SK-N-SH treated with all-trans-retinoic acid at 6 μM for 48 hours (cell line): ENCODE measurements at regions not wholly inside any gene's neighbourhood (a gene's known extent, or its start where the extent isn't known, plus 50 kb on each side); places are given as distances from the start of the nearest gene placed in this dataset.

ENCODE experiments used
- ATAC-seq: fragments of 200-7000 bp; cut with Tn5 transposase; 3 replicates; pipeline ENCODE4 v1.9.1; 2020; ENCODE audit warnings: mild to moderate bottlenecking, moderate library complexity
- ARNTL ChIP-seq: fragments of 450-650 bp; formaldehyde crosslinking; IDR thresholded peaks from 2 replicates; pipeline ENCODE4 v1.5.0; 2020; ENCODE audit warnings: low read depth, mild to moderate bottlenecking, moderate library complexity, borderline replicate concordance
- BACH2 ChIP-seq: fragments of 250-450 bp; sonication (Bioruptor Pico); IDR thresholded peaks from 2 replicates; pipeline ENCODE4 v1.9.0; 2021; ENCODE audit warnings: mild to moderate bottlenecking, borderline replicate concordance
- CSDC2 ChIP-seq: fragments of 250-450 bp; sonication (Bioruptor Pico); IDR thresholded peaks from 2 replicates; pipeline ENCODE4 v1.5.0; 2020; ENCODE audit warnings: mild to moderate bottlenecking, moderate library complexity
- CSRNP3 ChIP-seq: fragments of 250-450 bp; sonication (Bioruptor Pico); IDR thresholded peaks from 2 replicates; pipeline ENCODE4 v1.5.1; 2021; ENCODE audit warnings: mild to moderate bottlenecking, moderate library complexity
- ESRRG ChIP-seq: fragments of 250-450 bp; sonication (Bioruptor Pico); IDR thresholded peaks from 2 replicates; pipeline ENCODE4 v1.6.1; 2021; ENCODE audit warnings: mild to moderate bottlenecking
- GLIS3 ChIP-seq: fragments of 250-450 bp; sonication (Bioruptor Pico); IDR thresholded peaks from 2 replicates; pipeline ENCODE4 v1.5.0; 2020; ENCODE audit warnings: mild to moderate bottlenecking, moderate library complexity
- ISL1 ChIP-seq: fragments of 250-450 bp; sonication (Bioruptor Pico); IDR thresholded peaks from 2 replicates; pipeline ENCODE4 v2.1.2; 2022; ENCODE audit warnings: mild to moderate bottlenecking, moderate library complexity
- PATZ1 ChIP-seq: fragments of 250-450 bp; sonication (Bioruptor Pico); IDR thresholded peaks from 2 replicates; pipeline ENCODE4 v1.8.0; 2020; ENCODE audit warnings: mild to moderate bottlenecking, moderate library complexity, borderline replicate concordance
- POU6F1 ChIP-seq: fragments of 250-450 bp; sonication (Bioruptor Pico); IDR thresholded peaks from 2 replicates; pipeline ENCODE4 v1.8.0; 2021; ENCODE audit warnings: low read depth, mild to moderate bottlenecking, moderate library complexity, borderline replicate concordance
- PPARA ChIP-seq: fragments of 250-450 bp; sonication (Bioruptor Pico); IDR thresholded peaks from 2 replicates; pipeline ENCODE4 v1.5.0; 2020; ENCODE audit warnings: mild to moderate bottlenecking, borderline replicate concordance
- RARB ChIP-seq: fragments of 250-450 bp; sonication (Bioruptor Pico); IDR thresholded peaks from 2 replicates; pipeline ENCODE4 v1.8.0; 2021; ENCODE audit warnings: mild to moderate bottlenecking, moderate library complexity
- SNAI2 ChIP-seq: fragments of 250-450 bp; sonication (Bioruptor Pico); IDR thresholded peaks from 2 replicates; pipeline ENCODE4 v1.5.0; 2020; ENCODE audit warnings: mild to moderate bottlenecking, moderate library complexity
- TCF4 ChIP-seq: fragments of 250-450 bp; sonication (Bioruptor Pico); IDR thresholded peaks from 2 replicates; pipeline ENCODE4 v1.8.0; 2021; ENCODE audit warnings: mild to moderate bottlenecking, moderate library complexity, borderline replicate concordance
- TOX ChIP-seq: fragments of 250-450 bp; sonication (Bioruptor Pico); IDR thresholded peaks from 2 replicates; pipeline ENCODE4 v1.8.0; 2021; ENCODE audit warnings: mild to moderate bottlenecking, moderate library complexity, borderline replicate concordance
- TSHZ2 ChIP-seq: fragments of 250-450 bp; sonication (Bioruptor Pico); IDR thresholded peaks from 2 replicates; pipeline ENCODE4 v1.5.0; 2020; ENCODE audit warnings: mild to moderate bottlenecking, moderate library complexity
- ZFP3 ChIP-seq: fragments of 250-450 bp; sonication (Bioruptor Pico); IDR thresholded peaks from 2 replicates; pipeline ENCODE4 v1.5.0; 2020; ENCODE audit warnings: mild to moderate bottlenecking, moderate library complexity
- ZFP30 ChIP-seq: fragments of 450-650 bp; formaldehyde crosslinking; IDR thresholded peaks from 2 replicates; pipeline ENCODE4 v1.5.0; 2022; ENCODE audit warnings: mild to moderate bottlenecking, moderate library complexity
- ZNF565 ChIP-seq: fragments of 450-650 bp; formaldehyde crosslinking; conservative IDR thresholded peaks from 2 replicates; pipeline ENCODE4 v1.5.0; 2020; ENCODE audit warnings: low read depth, mild to moderate bottlenecking, moderate library complexity
- ZNF70 ChIP-seq: fragments of 450-650 bp; formaldehyde crosslinking; IDR thresholded peaks from 2 replicates; pipeline ENCODE4 v1.5.0; 2020; ENCODE audit warnings: mild to moderate bottlenecking, moderate library complexity
- ZNF8 ChIP-seq: fragments of 450-650 bp; formaldehyde crosslinking; IDR thresholded peaks from 2 replicates; pipeline ENCODE4 v1.5.0; 2020; ENCODE audit warnings: mild to moderate bottlenecking, moderate library complexity
- TF ChIP-seq, protein P1 (sequence below): fragments of 250-450 bp; sonication (Bioruptor Pico); IDR thresholded peaks from 2 replicates; pipeline ENCODE4 v1.5.1; 2020; ENCODE audit warnings: low read depth, mild to moderate bottlenecking, moderate library complexity

DNA sequence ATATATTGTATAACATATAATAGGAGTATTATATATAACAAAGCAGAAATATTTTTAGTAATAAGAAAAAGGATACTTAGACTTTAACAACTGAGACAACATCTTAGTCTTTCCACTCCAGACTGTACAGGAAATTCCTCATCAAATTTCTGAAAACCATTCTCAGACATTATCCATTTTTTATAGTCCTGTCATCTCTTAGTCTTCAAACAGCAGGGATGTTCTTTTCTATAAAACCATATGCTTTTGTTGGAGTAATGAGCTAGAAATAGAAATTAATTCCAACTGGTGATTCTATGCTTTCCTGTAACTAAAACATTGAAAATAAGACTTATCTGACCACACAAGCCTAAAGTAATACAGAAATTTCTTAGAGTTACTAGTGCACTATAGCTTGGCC, 82.2 kb upstream of the CSNK1A1L start:
- peak; percentile 48; the same call in 2 of the 3 replicates for ATAC-seq
- TF ChIP-seq TOX (no peak), PPARA (CRISPR knock-in tag) (no peak), CSRNP3 (CRISPR knock-in tag) (no peak), BACH2 (CRISPR knock-in tag) (no peak), PATZ1 (no peak), RARB (no peak), GLIS3 (CRISPR knock-in tag) (no peak), ARNTL (CRISPR knock-in tag) (no peak), ZNF70 (CRISPR knock-in tag) (no peak), TCF4 (CRISPR knock-in tag) (no peak), CSDC2 (CRISPR knock-in tag) (no peak)
- TF ChIP-seq, protein P1, sequence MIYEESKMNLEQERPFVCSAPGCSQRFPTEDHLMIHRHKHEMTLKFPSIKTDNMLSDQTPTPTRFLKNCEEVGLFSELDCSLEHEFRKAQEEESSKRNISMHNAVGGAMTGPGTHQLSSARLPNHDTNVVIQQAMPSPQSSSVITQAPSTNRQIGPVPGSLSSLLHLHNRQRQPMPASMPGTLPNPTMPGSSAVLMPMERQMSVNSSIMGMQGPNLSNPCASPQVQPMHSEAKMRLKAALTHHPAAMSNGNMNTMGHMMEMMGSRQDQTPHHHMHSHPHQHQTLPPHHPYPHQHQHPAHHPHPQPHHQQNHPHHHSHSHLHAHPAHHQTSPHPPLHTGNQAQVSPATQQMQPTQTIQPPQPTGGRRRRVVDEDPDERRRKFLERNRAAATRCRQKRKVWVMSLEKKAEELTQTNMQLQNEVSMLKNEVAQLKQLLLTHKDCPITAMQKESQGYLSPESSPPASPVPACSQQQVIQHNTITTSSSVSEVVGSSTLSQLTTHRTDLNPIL (CRISPR knock-in tag) = no peak

- TF ChIP-seq ZNF8 (CRISPR knock-in tag) (no peak), CSDC2 (CRISPR knock-in tag) (no peak), PATZ1 (no peak), ISL1 (CRISPR knock-in tag) (no peak), SNAI2 (CRISPR knock-in tag) (no peak), PPARA (CRISPR knock-in tag) (no peak), ZFP3 (no peak), POU6F1 (no peak), TOX (no peak), TSHZ2 (no peak), ESRRG (CRISPR knock-in tag) (no peak), ZNF565 (CRISPR knock-in tag) (no peak)
- TF ChIP-seq, all 23 proteins: peak for 0
- peak; percentile 72 for ATAC-seq
Measured at GRCh38 chr13:37187105-37187504, 81.6 kb upstream of the CSNK1A1L start.

DNA sequence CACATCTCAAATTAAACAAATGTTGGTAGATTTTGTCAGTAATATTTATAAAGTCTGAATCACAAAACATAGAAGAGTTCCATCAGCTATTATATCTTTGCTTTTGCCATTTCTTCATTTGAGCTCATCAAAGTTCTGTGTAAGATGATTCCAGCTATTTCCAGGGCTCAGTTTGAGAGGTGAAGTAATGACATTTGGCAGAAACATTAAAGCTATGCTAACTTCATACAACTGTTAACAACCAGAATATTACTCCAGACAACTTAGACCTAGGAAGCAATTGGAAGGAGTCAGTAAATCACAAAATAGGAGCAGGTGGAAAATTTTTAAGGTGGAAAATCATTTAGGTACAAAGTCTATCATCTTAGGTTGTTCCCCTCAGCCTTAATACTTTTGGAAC, 76.2 kb upstream of the CSNK1A1L start:
- ATAC-seq = no peak
- TF ChIP-seq CSDC2 (CRISPR knock-in tag) (no peak), ESRRG (CRISPR knock-in tag) (no peak), ZFP30 (no peak), BACH2 (CRISPR knock-in tag) (no peak), SNAI2 (CRISPR knock-in tag) (no peak), TCF4 (CRISPR knock-in tag) (no peak), PPARA (CRISPR knock-in tag) (no peak), ZNF8 (CRISPR knock-in tag) (no peak), CSRNP3 (CRISPR knock-in tag) (no peak), RARB (no peak)
